ENCODE measurements at regions not wholly inside any gene's neighbourhood (a gene's known extent, or its start where the extent isn't known, plus 50 kb on each side); places are given as distances from the start of the nearest gene placed in this dataset.

DNA sequence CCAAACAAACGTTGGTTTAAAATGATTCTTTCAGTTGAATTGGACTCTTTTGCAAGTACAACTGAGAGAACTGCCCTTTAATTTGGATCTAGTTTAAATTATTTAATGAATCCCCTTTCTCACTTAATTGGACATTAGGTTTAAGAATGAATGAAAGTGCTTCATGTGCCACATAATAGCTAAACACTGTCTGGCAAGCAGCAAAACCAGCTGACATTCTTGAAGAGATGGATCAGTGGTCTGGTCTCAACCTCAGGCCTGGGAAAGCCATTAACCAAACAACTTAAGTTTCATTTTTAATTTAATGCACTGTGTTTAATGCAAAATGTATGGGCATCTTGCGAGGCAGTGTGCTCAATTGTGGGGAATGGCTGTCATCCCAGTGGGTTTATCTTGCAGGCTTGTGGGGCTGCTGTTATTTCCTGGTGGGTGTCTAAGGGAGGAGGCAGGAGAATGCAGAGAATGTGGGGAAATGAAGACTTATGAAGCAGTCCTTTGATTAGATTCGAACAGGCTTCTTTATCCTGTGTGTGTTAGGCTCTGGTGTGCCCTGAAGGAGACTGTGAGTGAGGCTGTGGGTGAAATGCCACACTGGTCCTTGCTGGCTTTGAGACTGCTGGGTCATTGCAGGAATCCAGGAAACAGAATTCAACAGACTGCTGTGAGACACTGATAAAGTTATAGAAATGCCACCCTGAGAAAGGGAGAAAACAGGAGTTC, 144.1 kb upstream of the PELI2 start:
- Mint-ChIP-seq H3K27me3 (ENCODE audit: low read depth) (no peaks in the 10 kb centered on the region), H3K27ac (no peak overlapping the region), H3K36me3 (ENCODE audit: low read depth) (no peaks in the 10 kb centered on the region), H3K4me1 (ENCODE audit: low read depth) (no peaks in the 10 kb centered on the region), H3K9me3 (no peaks in the 10 kb centered on the region), H3K4me3 (no peak overlapping the region)
- no peak for DNase-seq (ENCODE audit: low spot score)

DNA sequence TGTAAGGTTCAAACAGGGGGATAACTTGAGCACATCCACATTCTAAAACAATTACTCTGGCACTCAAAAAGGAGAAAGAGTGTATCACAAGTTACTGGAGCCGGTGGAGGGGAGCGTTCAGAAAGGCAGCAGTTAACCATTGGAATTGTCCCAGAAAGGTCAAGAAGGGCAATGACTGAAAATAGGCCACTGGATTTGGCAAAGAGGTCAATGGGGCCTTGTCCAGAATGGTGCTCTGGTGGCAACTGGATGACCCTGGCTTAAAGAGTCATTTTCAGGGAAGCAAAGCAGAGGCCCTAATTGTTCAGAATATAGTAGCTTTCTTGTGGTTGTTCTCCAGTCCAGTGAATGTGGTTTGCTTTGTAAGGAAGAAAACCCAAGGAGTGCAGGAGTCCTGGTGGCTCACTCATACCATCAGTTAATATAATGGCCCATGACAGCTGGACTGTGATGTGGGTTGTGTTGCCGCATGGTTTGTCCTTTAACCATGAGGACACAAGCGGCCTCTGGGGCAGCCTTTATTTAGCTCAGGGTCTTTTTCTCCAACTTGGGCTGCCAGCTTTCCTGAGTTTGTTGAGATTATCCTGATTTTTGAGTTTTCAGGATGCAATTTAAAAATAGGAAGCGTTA, 142.8 kb upstream of the PELI2 start:
- Mint-ChIP-seq H3K4me3 (no peak overlapping the region), H3K36me3 (ENCODE audit: low read depth) (no peaks in the 10 kb centered on the region), H3K27me3 (ENCODE audit: low read depth) (no peaks in the 10 kb centered on the region), H3K9me3 (peaks cover 3% of the 10 kb centered on the region), H3K27ac (no peak overlapping the region), H3K4me1 (ENCODE audit: low read depth) (no peaks in the 10 kb centered on the region)
- no peak for DNase-seq (ENCODE audit: low spot score)

DNA sequence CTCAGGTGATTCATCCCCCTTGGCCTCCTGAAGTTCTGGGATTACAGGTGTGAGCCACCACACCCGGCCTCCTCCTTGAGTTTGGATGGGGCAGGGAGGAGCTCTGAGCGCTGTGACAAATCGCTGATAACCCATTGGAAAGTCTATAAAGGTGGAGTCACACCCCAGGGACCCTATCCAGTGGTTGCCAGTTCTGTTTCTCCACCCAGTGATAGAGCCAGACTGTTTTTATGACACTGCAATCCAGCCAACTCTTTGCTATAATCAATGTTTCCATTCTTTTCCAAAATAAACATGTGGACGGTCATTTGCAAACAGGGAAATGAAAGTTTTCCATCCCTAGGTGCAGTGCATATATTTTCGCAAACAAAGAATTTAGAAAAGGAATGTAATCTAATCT, 142.0 kb upstream of the PELI2 start:
- Mint-ChIP-seq H3K4me1 (ENCODE audit: low read depth) (no peaks in the 10 kb centered on the region), H3K27me3 (ENCODE audit: low read depth) (no peaks in the 10 kb centered on the region), H3K4me3 (no peak overlapping the region), H3K36me3 (ENCODE audit: low read depth) (no peaks in the 10 kb centered on the region), H3K9me3 (peaks cover 9% of the 10 kb centered on the region), H3K27ac (no peak overlapping the region)
- no peak for DNase-seq (ENCODE audit: low spot score)

DNA sequence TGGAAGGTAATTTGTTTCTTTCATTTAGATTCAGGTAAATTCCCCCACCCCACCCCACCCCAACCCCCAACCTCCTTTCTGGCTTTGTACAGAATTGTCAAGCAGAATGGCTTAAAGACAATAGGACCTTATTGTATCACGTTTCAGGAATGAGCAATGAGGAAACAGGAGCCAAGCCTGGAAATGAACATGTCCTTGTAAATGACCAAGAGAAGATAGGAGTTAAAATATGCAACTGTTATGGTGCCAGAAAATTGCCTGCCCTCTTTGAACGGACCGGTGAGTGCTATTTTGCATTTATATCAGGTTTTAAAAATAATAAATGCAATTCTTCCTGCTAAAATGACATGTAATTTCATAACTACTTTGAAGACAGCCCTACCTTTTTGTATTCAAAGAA, 141.6 kb upstream of the PELI2 start:
- Mint-ChIP-seq H3K4me1 (ENCODE audit: low read depth) (no peaks in the 10 kb centered on the region), H3K4me3 (no peak overlapping the region), H3K9me3 (peaks cover 13% of the 10 kb centered on the region), H3K27ac (no peak overlapping the region), H3K27me3 (ENCODE audit: low read depth) (no peaks in the 10 kb centered on the region), H3K36me3 (ENCODE audit: low read depth) (no peaks in the 10 kb centered on the region)
- no peak for DNase-seq (ENCODE audit: low spot score)

DNA sequence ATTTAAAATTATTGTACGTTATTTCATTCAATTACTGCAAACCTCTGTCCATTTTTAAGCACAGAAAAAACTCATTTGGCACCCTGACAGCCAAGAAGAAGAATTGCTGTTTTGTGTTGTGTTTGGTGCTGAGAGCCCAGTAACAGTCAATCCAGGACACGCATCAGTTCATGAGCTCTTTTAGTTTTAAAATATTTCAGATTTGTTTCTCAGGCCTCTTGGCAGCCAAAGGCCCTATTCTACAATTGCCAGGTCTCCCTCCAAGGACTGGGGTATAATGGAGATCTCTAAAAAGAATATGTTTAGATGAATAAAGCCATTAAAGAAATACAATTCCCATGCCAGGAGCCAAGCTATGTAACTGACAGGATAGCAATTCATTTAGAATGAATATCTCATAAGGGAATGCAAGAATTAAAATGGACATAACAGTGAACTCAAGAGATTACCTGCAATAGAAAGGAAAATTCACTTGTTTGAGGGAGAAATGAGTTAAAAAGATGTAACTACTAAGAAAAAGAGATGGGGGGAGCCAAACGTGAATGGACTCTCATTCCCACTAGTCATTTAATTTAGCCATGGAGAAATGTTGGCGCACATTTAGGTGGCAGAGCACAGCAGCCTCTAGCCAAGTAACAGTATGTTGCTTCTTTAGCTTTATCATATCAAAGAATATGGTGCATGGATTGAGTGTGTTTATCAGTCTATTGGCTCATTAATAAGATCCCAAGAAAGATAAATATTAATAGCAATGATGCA, 140.6 kb upstream of the PELI2 start:
- H3K36me3 Mint-ChIP-seq (ENCODE audit: low read depth): no peaks in the 10 kb centered on the region
- H3K9me3 Mint-ChIP-seq: peaks cover 13% of the 10 kb centered on the region
- no peak for DNase-seq (ENCODE audit: low spot score)
- H3K4me3 Mint-ChIP-seq: no peak overlapping the region
- no peaks in the 10 kb centered on the region for H3K27me3 Mint-ChIP-seq (ENCODE audit: low read depth)
- no peak overlapping the region for H3K27ac Mint-ChIP-seq
- no peaks in the 10 kb centered on the region for H3K4me1 Mint-ChIP-seq (ENCODE audit: low read depth)

DNA sequence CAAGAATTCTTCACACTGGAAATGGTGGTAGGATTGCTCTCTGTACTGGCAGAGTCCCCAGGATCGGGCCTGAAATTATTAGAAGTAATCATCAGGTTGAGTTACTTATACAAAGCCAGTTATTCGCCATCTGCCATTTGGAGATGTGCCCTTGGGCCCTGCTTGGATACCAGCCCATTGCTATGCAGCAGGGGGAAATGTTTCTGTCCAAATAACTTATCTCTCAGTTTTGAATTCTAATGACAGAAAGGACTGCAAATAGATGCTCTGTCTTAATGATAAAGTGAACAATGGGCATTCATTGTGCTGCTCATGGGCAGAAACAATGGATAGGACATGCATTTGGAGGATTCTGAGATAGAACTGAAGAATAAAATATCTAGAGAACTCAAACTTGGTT, 139.1 kb upstream of the PELI2 start:
- H3K27ac Mint-ChIP-seq: no peak overlapping the region
- no peak overlapping the region for H3K4me3 Mint-ChIP-seq

DNA sequence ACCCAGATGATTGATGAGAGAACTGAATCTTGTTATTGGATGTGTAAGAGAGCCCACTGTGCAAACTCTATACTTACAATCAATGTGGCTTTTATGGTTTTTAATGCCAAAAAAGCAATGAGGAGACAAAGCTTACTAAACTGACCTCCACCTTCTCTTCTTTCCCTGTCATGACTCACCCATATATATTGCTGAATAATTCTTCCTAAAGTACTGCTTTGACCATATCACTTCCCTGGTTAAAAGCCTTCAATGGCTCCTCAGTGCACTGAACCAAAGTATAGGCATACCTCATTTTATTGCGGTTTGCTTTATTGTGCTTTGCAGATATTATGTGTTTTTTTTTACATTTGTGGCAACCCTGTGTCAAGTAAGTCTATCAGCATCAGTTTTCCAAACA, 138.4 kb upstream of the PELI2 start:
- H3K4me3 Mint-ChIP-seq: no peak overlapping the region
- H3K36me3 Mint-ChIP-seq (ENCODE audit: low read depth): no peaks in the 10 kb centered on the region
- DNase-seq (ENCODE audit: low spot score): no peak
- H3K4me1 Mint-ChIP-seq (ENCODE audit: low read depth): no peaks in the 10 kb centered on the region
- H3K27me3 Mint-ChIP-seq (ENCODE audit: low read depth): no peaks in the 10 kb centered on the region
- peaks cover 13% of the 10 kb centered on the region for H3K9me3 Mint-ChIP-seq
- H3K27ac Mint-ChIP-seq: no peak overlapping the region

More for the DNA sequence above, 139.1 kb upstream of the PELI2 start:
- DNase-seq (ENCODE audit: low spot score): no peak
- Mint-ChIP-seq H3K9me3 (peaks cover 13% of the 10 kb centered on the region), H3K4me1 (ENCODE audit: low read depth) (no peaks in the 10 kb centered on the region), H3K27me3 (ENCODE audit: low read depth) (no peaks in the 10 kb centered on the region), H3K36me3 (ENCODE audit: low read depth) (no peaks in the 10 kb centered on the region)

DNA sequence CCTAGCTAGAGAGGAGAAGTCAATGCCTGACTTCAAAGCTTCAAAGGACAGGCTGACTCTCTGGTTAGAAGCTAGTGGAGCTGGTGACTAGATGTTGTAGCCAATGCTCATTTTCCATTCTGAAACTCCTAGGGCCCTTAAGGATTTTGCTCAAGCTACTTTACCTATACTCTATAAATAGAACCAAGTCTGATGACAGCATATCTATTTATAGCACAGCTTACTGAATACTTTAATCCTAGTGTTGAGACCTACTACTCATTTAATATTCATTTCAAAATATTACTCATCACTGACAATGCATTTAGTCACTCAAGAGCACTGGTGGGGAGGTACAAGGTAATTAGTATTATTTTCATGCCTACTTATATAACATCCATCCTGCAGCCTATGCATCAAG, 137.2 kb upstream of the PELI2 start:
- Mint-ChIP-seq H3K27ac (no peak overlapping the region), H3K9me3 (peaks cover 13% of the 10 kb centered on the region), H3K36me3 (ENCODE audit: low read depth) (no peaks in the 10 kb centered on the region), H3K4me1 (ENCODE audit: low read depth) (no peaks in the 10 kb centered on the region), H3K4me3 (no peak overlapping the region), H3K27me3 (ENCODE audit: low read depth) (no peaks in the 10 kb centered on the region)
- no peak for DNase-seq (ENCODE audit: low spot score)

DNA sequence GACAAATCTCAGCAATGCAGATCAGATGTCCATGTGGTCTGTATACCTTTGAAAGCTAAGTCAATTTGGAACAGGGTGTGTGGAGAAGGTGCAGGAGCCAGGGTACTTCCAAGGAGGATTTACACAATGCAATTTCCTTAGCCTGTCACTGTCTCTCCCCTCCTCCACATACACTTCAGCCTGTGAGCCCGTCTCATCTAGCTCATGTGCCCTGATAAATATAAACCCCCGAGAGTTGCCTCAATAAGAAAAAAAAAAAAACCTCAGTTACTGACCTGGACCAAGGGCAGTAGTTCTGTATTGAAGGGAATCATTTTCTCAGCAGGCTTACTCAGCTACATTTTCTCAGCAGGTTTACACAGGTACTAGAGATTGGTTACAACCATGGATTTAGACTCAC, 132.1 kb upstream of the PELI2 start:
- Mint-ChIP-seq H3K4me1 (ENCODE audit: low read depth) (no peaks in the 10 kb centered on the region), H3K9me3 (peaks cover 5% of the 10 kb centered on the region), H3K27me3 (ENCODE audit: low read depth) (no peaks in the 10 kb centered on the region), H3K27ac (no peak overlapping the region), H3K36me3 (ENCODE audit: low read depth) (no peaks in the 10 kb centered on the region), H3K4me3 (no peak overlapping the region)
- no peak for DNase-seq (ENCODE audit: low spot score)

DNA sequence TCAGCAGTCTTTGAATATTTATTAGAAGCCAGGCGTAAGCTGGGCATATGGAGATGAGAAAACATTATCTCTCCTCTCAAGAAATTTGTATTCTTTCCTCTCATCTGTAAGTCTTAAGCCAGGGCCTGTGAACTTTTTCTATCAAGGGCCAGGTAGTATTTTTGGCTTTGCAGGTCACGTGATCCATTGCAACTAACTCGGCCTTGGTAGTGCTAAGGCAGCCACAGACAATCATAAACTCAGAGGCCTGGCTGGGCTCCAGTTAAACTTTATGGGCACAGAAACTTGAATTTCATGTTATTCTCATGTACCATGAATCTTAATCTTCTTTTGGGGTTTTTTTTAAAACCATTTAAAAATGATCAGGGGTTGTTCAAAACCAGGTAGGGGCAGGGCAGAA, 117.4 kb upstream of the PELI2 start:
- peaks cover 22% of the 10 kb centered on the region for H3K4me1 Mint-ChIP-seq (ENCODE audit: low read depth)
- no peak for DNase-seq (ENCODE audit: low spot score)
- no peak overlapping the region for H3K4me3 Mint-ChIP-seq
- H3K27ac Mint-ChIP-seq: no peak overlapping the region
- peaks cover 17% of the 10 kb centered on the region for H3K9me3 Mint-ChIP-seq
- peaks cover 57% of the 10 kb centered on the region for H3K27me3 Mint-ChIP-seq (ENCODE audit: low read depth)
- no peaks in the 10 kb centered on the region for H3K36me3 Mint-ChIP-seq (ENCODE audit: low read depth)

DNA sequence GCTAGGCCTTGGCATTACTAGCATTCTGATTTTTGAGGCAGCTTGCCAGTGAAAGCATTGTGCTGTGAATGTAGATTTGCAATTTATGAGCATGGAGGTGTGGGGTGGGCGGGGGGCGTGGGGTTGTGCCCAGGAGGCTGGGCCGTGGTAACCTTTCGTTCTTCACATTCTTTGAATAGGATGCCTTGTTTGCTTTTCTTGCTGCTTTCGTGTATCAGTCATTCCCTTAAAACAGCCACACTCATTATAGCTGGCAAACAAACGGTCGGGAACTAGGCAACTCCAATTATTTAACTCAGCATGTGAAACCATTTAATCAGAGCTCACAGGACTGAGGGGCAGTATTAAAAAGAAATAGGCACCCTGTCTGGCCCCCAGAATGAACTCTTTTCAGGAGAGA, 115.9 kb upstream of the PELI2 start:
- Mint-ChIP-seq H3K9me3 (peaks cover 17% of the 10 kb centered on the region), H3K27ac (no peak overlapping the region), H3K36me3 (ENCODE audit: low read depth) (no peaks in the 10 kb centered on the region), H3K4me1 (ENCODE audit: low read depth) (peaks cover 23% of the 10 kb centered on the region), H3K4me3 (no peak overlapping the region), H3K27me3 (ENCODE audit: low read depth) (peaks cover 47% of the 10 kb centered on the region)
- no peak for DNase-seq (ENCODE audit: low spot score)

DNA sequence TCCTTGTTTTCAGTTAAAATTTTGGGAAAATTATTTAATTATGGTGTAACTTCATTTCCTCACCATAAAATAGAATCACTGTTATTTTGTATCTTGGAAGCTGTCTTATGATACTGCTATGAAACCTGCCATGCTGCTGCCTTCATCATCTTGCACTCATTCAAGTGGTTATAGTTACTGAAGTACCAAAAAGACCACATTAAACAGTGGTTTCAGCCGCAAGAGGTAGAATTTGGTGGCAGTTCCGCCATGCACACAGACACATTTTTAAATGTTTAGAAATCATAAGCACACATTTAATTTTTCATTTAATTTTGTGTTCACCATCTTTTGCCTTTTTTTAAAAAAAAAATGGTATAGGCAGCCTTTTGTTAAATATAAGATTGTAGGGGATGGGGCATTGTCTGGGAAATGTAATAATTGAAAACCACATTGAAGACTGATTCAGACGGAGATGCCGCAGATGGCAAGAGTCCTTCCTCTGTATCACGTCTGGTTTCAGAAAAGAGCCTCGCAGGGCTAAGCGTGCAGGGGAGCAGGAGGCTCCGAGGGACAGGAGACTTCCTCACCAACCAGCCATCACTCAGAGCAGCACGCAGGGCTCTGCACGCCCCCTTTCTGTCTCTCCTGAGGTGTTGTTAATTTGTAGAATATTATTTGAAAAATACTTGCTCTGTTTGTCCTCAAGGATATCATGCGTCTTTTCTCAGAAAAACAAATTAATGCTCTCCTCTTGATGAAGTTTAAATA, 115.2 kb upstream of the PELI2 start:
- peak; percentile 45 for DNase-seq (ENCODE audit: low spot score)
- Mint-ChIP-seq H3K9me3 (peaks cover 23% of the 10 kb centered on the region), H3K4me1 (ENCODE audit: low read depth) (peaks cover 23% of the 10 kb centered on the region), H3K36me3 (ENCODE audit: low read depth) (no peaks in the 10 kb centered on the region), H3K27ac (peak overlapping the region; percentile 71), H3K4me3 (peak overlapping the region; percentile 60), H3K27me3 (ENCODE audit: low read depth) (peaks cover 41% of the 10 kb centered on the region)

DNA sequence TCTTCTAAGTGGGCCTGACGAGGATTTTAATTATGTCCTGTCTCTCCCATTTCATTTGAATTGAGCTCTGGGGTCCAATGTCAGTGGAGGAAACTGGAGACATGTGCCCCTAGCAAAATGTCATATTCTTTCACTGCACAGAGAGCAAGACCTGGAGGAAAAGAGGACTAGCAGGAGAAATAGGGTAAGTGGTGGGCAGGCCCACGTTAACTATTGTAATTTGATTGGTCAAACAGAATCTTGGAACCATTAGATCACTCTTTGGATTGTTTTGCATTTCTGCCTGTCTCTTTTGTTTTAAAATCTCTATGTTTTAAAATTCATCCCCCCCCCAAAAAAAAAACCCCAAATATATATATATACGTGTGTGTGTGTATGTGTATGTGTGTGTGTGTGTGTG, 113.9 kb upstream of the PELI2 start:
- H3K4me1 Mint-ChIP-seq (ENCODE audit: low read depth): peaks cover 23% of the 10 kb centered on the region
- peak overlapping the region; percentile 45 for H3K4me3 Mint-ChIP-seq
- H3K9me3 Mint-ChIP-seq: peaks cover 24% of the 10 kb centered on the region
- H3K27ac Mint-ChIP-seq: peak overlapping the region; percentile 45
- no peak for DNase-seq (ENCODE audit: low spot score)
- H3K27me3 Mint-ChIP-seq (ENCODE audit: low read depth): peaks cover 30% of the 10 kb centered on the region
- H3K36me3 Mint-ChIP-seq (ENCODE audit: low read depth): no peaks in the 10 kb centered on the region

DNA sequence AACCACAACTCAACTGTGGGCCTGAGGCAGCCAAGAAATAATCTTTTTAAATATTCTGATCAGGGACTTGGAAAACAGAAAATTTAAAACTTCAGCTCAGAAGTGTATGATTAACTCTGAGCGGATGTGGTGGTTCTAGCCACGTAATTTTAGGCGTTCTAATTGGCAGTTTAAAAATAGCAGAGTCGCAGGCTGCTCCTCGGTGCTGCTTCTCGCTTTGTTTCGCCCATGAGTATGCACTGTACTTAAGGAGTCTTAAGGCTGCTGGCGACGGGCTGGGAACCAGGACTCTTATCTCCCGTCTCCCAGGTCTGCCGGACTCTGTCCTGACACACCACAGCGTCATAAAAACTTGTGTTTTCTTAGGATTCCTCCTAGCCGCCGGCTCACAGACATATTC, 113.4 kb upstream of the PELI2 start:
- Mint-ChIP-seq H3K27me3 (ENCODE audit: low read depth) (peaks cover 30% of the 10 kb centered on the region), H3K9me3 (peaks cover 26% of the 10 kb centered on the region), H3K27ac (peak overlapping the region; percentile 85), H3K36me3 (ENCODE audit: low read depth) (no peaks in the 10 kb centered on the region), H3K4me3 (peak overlapping the region; percentile 79), H3K4me1 (ENCODE audit: low read depth) (peaks cover 23% of the 10 kb centered on the region)
- peak; percentile 30 for DNase-seq (ENCODE audit: low spot score)

Measured in T-helper 2 cell treated with Interferon-gamma antibody and Interleukin-4, amounts not matched to agents 5 μg/mL and 100 μg/mL, for 36 hours (primary cell).